Esophagus muscularis mucosa (tissue), 4 donors: ENCODE measurements at regions not wholly inside any gene's neighbourhood (a gene's known extent, or its start where the extent isn't known, plus 50 kb on each side); places are given as distances from the start of the nearest gene placed in this dataset.

Source experiments
- DNase-seq: peaks from one replicate; pipeline ENCODE4 v3.0.0-alpha.2; 2017; ENCODE audit errors: extremely low spot score
- H3K27ac ChIP-seq, 4 donors: fragments of 200-600 bp; sonication (generic); replicated peaks in 1 of 4; 1 replicate in 3 of 4; 2 replicates in 1 of 4; pipeline ENCODE4 v1.5.1; 2016 to 2019; ENCODE audit warnings: mild to moderate bottlenecking in 1 of 4
- H3K27me3 ChIP-seq, 4 donors: fragments of 200-600 bp; sonication (generic); one replicate each; pipeline versions ENCODE4 v1.5.1 to v1.6.0; 2016 to 2019
- H3K36me3 ChIP-seq, 4 donors: fragments of 200-600 bp; sonication (generic); one replicate each; pipeline ENCODE4 v1.5.1; 2016 to 2019
- H3K4me1 ChIP-seq, 4 donors: fragments of 200-600 bp; sonication (generic); one replicate each; pipeline ENCODE4 v1.5.1; 2016 to 2019
- H3K4me3 ChIP-seq, 4 donors: fragments of 200-600 bp; sonication (generic); 1 replicate in 2 of 4; 2 replicates in 2 of 4; pipeline ENCODE4 v1.5.1; 2016 to 2019; ENCODE audit warnings: mild to moderate bottlenecking in 4 of 4, moderate library complexity in 1 of 4
- H3K9me3 ChIP-seq, 4 donors: fragments of 200-600 bp; sonication (generic); 1 replicate in 3 of 4; 2 replicates in 1 of 4; pipeline ENCODE4 v1.5.1; 2016 to 2019
- EP300 ChIP-seq: sonication (generic); formaldehyde crosslinking; IDR thresholded peaks from one replicate; pipeline ENCODE4 v1.6.1; 2017; ENCODE audit warnings: antibody characterized with exemption
- POLR2A ChIP-seq: fragments of 450-650 bp; IDR thresholded peaks from one replicate; pipeline ENCODE4 v1.6.1; 2017; ENCODE audit warnings: antibody characterized with exemption, moderate library complexity, mild to moderate bottlenecking, low read depth
- POLR2AphosphoS5 ChIP-seq, 2 donors: sonication (generic); formaldehyde crosslinking; IDR thresholded peaks; one replicate each; pipeline ENCODE4 v1.6.1; 2017; ENCODE audit warnings: antibody characterized with exemption in 2 of 2
- WGBS: methylation state at CpG from one replicate; pipeline ENCODE4 v1.1.5; 2018; 5-methylcytosine and 5-hydroxymethylcytosine counted together
- intact Hi-C: fragments of 100-400 bp; cut with DNase I; formaldehyde crosslinking; loops from one replicate; pipeline ENCODE4 v1.15.1; 2023
- TF ChIP-seq, protein P1 (sequence below), 3 experiments: fragments of 200-600 bp in 2 of 3; fragments of 450-650 bp in 1 of 3; sonication (generic) in 2 of 3; IDR thresholded peaks; one replicate each; pipeline ENCODE4 v1.5.1; 2017 to 2019; ENCODE audit warnings: antibody characterized with exemption in 3 of 3, mild to moderate bottlenecking in 2 of 3, moderate library complexity in 1 of 3

- H3K27me3 ChIP-seq, result no peaks in the 10 kb centered on the region
- intact Hi-C loops, result loop anchor here (5.0 kb wide), 1 partner anchor 90 kb away; no protein-coding TSS in a partner anchor
- H3K9me3 ChIP-seq, result no peaks in the 10 kb centered on the region
- 73% methylated on average over 8 of the region's 8 CpGs for WGBS
- no peaks in the 10 kb centered on the region for H3K36me3 ChIP-seq
- TF ChIP-seq EP300, result no peak
- DNase-seq, result no peak
- no peak overlapping the region for H3K4me3 ChIP-seq
- peak overlapping the region; percentile 9 to 95 (median 59) for H3K27ac ChIP-seq
- H3K4me1 ChIP-seq, result peaks cover 31 to 47% (median 43%) of the 10 kb centered on the region in 4 donors
Observed at GRCh38 chr1:21347072-21347581, 56.9 kb upstream of the ECE1 start.

DNA sequence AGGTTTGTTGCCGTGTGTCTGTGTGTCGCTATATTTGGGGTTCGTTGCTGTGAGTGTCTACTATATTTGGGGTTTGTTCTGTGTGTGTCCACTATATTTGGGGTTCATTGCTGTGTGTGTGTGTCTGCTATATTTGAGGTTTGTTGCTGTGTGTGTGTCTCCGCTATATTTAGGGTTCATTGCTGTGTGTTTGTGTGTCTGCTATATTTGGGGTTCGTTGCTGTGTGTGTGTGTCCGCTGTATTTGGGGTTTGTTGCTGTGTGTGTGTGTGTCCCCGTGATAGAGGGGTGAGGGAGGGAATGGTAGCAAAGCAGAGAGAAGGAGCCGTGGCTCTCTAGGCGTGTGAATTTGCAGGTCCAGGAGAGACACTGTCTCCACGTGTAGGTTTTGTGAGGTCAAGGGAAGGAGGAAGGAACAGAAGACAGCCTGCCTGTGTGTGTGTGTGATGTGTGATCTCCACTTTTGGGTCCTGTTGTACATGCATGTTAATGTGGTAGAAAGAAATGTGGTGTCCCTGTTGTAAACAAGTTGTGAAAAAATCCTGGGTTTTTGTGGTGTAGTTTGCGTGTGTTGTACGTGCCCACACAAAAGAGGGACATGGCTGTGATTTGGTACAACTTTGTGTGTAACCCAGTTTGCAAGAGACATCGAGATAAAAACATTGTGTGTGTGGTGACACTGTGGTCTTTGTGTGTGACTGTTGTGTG lies 56.3 kb upstream of the ECE1 start:
- DNase-seq, result no peak
- Histone ChIP-seq H3K4me3 (peak overlapping the region; percentile 71 to 91 (median 81)), H3K27me3 (no peaks in the 10 kb centered on the region), H3K36me3 (no peaks in the 10 kb centered on the region), H3K4me1 (peaks cover 37 to 53% (median 49%) of the 10 kb centered on the region in 4 donors), H3K27ac (peak overlapping the region; percentile 91 to 95 (median 93)), H3K9me3 (no peaks in the 10 kb centered on the region)
- intact Hi-C loops, result loop anchor here (5.0 kb wide), 1 partner anchor 89 kb away; no protein-coding TSS in a partner anchor
- 41% methylated on average over 13 of the region's 13 CpGs for WGBS
- TF ChIP-seq POLR2A (no peak), POLR2AphosphoS5 (IDR thresholded peaks at IDR 0.05) (no peak)
- TF ChIP-seq, protein P1, sequence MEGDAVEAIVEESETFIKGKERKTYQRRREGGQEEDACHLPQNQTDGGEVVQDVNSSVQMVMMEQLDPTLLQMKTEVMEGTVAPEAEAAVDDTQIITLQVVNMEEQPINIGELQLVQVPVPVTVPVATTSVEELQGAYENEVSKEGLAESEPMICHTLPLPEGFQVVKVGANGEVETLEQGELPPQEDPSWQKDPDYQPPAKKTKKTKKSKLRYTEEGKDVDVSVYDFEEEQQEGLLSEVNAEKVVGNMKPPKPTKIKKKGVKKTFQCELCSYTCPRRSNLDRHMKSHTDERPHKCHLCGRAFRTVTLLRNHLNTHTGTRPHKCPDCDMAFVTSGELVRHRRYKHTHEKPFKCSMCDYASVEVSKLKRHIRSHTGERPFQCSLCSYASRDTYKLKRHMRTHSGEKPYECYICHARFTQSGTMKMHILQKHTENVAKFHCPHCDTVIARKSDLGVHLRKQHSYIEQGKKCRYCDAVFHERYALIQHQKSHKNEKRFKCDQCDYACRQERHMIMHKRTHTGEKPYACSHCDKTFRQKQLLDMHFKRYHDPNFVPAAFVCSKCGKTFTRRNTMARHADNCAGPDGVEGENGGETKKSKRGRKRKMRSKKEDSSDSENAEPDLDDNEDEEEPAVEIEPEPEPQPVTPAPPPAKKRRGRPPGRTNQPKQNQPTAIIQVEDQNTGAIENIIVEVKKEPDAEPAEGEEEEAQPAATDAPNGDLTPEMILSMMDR (IDR thresholded peaks at IDR 0.05), result no peak

GRCh38 chr1:21344750-21345443 lies 54.6 kb upstream of the ECE1 start:
- H3K9me3 ChIP-seq, result no peaks in the 10 kb centered on the region
- H3K27me3 ChIP-seq, result no peaks in the 10 kb centered on the region
- H3K27ac ChIP-seq, result peak overlapping the region; percentile 91 to 95 (median 93)
- TF ChIP-seq POLR2AphosphoS5 (IDR thresholded peaks at IDR 0.05) (no peak), POLR2A (no peak), EP300 (no peak)
- TF ChIP-seq, protein P1 (IDR thresholded peaks at IDR 0.05), result no peak
- H3K4me3 ChIP-seq, result peak overlapping the region; percentile 71 to 91 (median 81)
- H3K36me3 ChIP-seq, result no peaks in the 10 kb centered on the region
- peaks cover 53 to 69% (median 65%) of the 10 kb centered on the region in 4 donors for H3K4me1 ChIP-seq
- intact Hi-C loops, result loop anchor here (5.0 kb wide), 1 partner anchor 88 kb away; no protein-coding TSS in a partner anchor
- 3% methylated on average over 6 of the region's 74 CpGs for WGBS
- no peak for DNase-seq

DNA sequence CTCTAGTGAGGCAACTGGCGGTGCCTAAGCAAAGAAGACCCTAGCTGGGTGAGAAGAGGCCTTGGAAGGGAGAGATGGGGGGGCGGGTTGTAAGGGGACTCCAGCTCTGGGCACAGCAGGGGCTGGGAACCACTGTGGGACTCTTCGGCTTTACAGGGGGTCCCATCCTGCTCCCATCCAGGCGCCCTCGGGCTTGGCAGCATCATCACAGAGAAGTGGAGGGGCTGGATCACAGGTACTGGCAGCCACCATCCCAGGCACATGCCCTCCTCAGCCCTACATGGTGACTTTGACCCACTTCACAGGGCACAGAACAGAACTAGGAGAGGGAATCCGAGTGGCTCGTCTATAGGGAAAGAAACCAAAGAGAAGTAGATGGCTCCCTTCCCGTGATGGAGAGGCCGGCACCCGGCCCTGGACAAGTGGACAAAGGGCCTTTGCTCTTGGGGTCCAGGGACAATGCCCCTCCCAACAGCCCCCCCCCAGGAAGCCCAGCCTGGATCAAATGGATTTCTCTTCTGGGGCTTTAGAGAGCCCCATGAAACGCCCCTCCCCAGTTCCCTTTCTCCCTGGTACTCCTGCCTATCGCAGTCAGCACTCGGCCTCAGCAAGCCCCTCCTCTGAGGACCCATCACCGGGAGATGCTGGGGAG lies 54.0 kb upstream of the ECE1 start:
- H3K4me3 ChIP-seq, result peak overlapping the region; percentile 71 to 91 (median 81)
- TF ChIP-seq EP300, result no peak
- TF ChIP-seq POLR2A, result no peak
- TF ChIP-seq, protein P1 (IDR thresholded peaks at IDR 0.05), result no peak
- TF ChIP-seq POLR2AphosphoS5 (IDR thresholded peaks at IDR 0.05), result peak in 1 of 2 donors; percentile 4
- H3K4me1 ChIP-seq, result peaks cover 60 to 76% (median 72%) of the 10 kb centered on the region in 4 donors
- no peaks in the 10 kb centered on the region for H3K27me3 ChIP-seq
- no peaks in the 10 kb centered on the region for H3K36me3 ChIP-seq
- no peak for DNase-seq
- peak overlapping the region; percentile 91 to 95 (median 93) for H3K27ac ChIP-seq
- no peaks in the 10 kb centered on the region for H3K9me3 ChIP-seq
- 39% methylated on average over 13 of the region's 14 CpGs for WGBS
- intact Hi-C loops, result no loop called here
